T-helper 1 cell (primary cell): ENCODE measurements at regions not wholly inside any gene's neighbourhood (a gene's known extent, or its start where the extent isn't known, plus 50 kb on each side); places are given as distances from the start of the nearest gene placed in this dataset.

Experiments used
- DNase-seq, 5 donors: peaks; one replicate each; pipeline ENCODE4 v3.0.0-alpha.2; 2012 to 2020

DNA sequence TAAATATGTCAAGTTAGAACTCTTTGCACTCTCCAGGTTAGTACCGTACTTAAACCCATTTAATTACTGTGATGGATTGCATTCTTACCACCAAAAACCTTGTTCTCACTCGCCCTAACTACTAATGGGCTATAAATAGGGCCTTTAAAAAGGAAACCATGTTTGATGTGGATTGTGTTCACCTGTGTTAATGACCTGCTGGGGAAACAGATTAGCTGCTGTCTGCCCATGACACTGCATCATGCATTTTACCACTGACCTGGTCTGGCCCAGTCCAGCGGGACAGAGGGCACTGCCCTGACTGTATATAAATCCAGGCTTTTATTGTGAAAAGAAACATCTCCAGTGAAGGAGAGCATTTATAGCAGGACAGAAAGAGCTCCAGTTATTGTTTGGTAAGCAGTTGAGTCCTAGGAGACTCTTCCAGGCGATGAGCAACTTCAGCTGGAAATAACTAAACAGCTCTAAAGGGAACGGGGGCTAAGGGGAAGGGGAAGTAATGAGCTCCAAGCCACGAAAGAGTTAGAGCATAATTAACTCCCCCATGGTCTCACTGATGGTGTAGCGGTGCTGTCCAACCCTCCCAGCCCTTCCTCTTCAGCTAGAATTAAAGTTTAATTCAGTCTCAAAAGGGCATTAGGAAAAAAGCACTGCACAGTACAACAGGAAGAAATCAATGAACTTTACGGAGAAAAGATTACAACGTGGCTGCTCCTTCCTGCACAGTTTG, 303.1 kb downstream of the ENC1 start:
- no peak for DNase-seq

DNA sequence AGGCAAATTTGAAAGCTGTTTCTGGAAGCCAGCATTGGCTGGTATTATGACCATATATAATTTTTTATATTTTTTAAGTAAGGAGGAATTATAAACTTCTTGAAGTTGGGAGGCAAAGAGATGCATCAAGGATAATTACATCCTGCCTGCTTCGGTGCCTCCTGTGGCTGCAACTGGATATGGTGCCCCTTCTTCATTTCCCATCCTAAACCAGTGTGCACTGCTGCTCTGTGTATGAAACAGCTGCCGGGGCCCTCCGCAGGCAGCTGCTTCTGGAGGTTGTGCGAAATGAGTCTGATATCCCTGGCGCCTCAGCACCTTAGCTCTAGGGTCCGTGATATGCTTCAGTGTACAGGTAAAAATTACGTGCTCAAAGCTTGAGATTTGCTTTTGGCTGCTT, 304.2 kb downstream of the ENC1 start:
- DNase-seq, result no peak

DNA sequence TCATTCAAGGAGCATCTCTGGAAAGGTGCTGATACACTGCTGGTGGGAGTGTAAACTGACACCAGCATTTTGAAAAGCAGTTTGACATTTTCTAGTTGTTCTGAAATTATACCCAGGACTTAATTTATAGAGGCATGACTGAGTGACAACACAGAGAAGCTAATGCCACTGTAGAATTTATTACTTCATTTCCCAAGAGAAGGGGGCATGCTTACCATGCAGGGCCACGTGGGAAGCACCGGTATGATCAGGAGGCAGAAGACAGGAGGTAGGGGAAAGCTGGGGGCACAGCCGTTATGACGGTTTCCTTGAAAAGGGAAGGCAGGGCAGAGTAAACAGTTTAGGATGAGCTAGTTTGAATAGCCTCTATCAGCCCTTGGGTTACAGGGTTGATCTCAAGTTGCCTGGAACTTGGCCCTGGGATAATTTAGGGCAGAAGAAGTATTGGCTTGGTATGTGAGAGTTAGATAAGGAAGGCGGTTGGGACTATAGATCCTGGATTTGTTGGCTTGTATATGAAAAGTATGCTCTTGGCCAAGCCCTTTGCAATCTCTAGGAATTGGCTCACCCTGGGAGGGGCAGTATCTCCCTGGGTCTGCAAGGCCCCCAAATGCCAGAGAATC, 305.7 kb downstream of the ENC1 start:
- no peak for DNase-seq

DNA sequence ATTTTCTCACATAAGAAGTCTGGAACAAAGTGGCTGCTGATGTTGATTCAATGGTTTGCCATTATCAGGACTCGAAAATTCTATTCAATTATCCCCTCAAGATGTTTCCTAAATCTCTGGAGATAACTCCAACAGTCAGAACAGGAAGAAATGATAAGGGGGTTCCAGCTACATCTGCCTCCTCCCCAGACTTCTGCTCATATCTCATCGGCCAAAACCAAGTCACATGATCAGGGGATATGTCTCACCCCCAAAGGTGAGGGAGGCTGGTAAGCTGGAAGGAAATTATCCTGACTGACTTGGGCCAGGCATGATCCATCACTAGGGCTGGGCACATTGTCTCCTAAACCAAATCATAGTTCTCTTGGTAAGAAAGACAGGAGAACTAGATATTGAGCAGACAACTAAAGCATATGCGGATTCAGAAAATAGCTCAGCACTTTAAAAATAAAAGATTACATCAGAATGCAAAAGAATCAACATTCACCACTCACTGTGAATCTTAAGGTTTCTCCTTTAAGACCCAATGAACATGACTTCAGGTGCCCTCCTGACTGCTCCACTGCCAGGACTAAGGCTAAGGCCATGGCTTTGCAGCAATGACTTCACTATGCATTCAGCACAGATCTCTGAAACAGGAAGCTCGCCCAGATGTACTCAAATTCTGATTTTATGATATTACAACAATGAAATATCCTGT, 306.3 kb downstream of the ENC1 start:
- no peak for DNase-seq

DNA sequence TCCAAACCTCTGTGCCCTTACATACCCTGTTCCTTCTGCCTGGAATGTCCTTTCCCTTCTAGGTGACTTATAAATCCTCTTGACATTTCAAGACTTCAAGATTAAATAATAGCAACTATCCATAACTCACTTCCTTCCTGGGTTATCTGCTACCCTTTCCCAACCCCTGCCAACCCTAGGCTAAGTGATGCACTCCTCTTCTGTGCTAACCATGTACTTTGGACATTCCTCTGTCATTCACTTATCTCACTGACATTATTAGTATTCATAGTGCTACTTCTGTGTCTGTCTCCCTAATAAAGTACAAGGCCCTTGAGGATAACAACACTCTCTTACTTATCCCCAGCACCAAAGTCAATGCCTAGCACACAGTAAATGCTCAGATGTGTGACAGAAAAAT, 307.1 kb downstream of the ENC1 start:
- DNase-seq, result no peak

DNA sequence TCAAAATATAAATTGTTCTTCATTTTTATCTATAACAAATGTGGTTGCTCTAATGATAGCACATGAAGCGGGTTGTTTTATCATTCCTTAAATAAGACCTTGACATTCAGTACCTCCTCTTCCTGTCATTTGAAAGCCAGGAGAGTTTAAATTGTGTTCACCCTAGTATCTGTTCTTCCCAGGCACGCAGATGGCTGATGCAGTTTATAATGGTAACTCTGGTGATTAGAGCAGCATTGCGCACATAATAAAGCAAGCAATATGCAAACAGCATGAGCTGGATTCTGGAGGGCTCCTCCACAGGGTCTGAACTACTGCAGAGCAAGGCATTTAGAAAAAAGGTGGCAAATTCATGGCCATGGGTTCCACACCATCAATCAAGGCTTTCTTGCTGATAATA, 307.8 kb downstream of the ENC1 start:
- DNase-seq, result no peak

DNA sequence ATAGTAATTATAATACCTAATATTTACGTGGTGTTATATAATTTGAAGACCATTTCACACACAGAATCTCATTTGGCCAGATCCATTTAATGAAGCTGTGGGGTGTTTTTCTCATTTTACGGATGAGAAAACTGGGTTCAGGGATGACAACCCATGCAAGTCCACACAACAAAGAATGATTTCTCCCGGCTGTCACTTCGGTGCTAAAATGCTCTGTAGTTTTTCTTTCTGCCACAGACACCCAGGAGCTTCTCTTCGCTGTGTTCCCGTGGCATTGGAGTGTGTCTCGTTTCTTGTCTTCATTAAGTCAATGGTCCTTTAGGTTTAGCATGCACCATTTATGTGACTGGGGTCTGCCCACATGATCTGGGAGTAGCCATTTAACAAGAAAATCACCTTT, 308.5 kb downstream of the ENC1 start:
- no peak for DNase-seq

DNA sequence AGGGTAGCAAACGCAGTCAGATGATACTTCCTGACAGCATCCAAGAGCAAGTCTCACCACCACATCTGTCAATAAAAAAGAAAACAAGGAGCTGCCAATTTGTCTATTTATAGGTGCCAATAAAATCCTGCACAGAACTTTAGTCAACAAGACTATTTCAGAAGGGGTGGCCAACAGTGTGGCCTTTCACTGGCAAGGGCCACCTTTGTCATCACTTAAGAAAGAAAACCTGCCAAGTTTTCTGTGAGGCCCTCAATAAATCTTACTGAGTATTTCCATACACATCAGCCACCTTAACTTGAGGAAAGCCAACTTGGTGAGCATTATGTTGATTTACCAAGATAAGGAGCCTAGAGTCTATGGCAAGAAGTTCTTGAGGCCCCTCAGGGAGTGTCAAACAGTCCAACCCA, 312.3 kb downstream of the ENC1 start:
- DNase-seq, result no peak

DNA sequence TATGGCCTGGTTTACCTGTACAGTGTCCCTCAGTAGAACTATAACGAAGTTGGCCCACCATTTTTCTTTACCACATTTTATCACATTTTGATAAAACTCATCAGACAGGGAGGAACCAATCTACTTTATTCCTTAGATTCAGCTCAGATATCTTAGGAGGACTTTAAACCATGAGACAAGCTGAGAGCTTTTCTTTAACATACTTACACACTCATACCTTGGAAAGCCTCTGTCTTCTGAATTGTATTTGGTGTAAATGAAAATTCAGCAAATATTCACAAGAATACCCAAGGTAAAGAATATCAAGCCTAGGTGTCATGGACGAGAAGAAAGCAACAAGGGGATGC, 313.2 kb downstream of the ENC1 start:
- DNase-seq, result no peak

DNA sequence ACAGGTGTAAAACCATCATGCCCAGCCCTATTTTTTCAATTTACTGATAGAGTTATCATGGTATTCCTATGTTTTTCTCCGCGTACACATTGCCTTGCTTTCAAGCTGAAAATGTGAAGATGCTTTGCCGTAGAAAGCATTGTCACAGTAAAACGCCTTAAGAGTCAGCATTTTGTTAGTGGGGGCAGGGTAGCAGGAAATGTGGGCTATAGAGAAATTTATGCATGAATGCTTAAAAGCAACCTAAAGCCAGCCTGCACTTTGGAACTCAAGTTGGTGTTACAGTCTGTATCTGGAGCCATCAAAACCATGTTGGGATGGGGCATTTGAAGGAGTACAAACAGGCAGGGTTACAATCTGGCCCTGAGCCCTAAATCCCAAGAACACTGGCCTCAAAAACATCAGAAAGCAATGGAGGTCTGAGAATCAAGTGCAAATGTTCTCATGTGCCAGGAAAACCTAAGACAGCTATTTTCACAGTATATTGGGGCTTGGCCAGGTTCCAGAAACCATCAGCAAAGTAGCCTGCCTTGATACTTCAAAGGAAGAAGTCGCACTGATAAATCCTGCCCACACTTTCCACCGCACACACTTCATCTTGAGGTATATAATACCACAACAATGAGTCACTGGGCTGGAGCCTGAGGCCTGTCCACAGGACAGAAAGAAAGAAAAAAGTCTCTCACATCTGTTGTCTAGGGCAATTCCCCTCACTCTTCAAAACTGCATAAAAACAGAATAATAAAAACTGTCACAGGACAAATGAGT, 313.8 kb downstream of the ENC1 start:
- peak in 4 of 5 donors; percentile 6 to 49 (median 13) for DNase-seq

DNA sequence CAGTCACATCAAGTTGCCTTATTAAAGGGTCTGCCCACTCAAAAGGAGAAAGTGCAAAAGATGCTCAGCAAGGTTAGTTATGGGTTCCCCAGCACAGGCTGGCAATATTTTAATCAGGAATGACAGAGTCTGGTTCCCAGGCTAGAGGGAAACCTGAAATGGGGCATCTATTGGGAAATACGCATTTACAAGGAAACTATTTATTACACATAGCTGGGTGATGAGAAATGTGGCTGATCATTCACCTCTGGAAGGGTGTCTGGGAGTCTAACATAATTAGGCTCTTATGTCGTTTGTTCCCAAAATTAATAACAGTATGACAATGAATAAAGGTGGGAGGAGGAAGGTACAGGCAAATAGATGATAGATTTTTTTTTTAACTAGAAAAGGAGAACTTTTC, 314.7 kb downstream of the ENC1 start:
- DNase-seq, result no peak

DNA sequence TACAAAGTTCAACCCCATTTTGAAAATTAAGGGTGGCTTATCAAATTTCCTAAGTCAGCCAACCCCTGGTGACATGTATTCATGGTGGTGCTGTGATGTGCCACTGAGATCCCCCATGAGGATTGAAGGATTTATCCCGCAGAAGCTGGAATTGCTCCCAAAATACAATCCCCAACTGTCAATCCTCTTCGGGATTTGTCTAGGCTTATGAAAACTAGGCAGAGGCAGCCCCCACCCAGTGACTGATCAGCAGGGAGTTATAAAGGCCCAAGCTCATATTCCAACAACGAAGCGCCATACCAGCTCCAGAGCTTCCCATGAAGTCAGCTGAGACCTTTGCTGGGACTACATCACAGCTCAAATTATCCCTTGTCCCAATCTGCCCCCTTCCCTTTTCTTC, 316.0 kb downstream of the ENC1 start:
- no peak for DNase-seq

DNA sequence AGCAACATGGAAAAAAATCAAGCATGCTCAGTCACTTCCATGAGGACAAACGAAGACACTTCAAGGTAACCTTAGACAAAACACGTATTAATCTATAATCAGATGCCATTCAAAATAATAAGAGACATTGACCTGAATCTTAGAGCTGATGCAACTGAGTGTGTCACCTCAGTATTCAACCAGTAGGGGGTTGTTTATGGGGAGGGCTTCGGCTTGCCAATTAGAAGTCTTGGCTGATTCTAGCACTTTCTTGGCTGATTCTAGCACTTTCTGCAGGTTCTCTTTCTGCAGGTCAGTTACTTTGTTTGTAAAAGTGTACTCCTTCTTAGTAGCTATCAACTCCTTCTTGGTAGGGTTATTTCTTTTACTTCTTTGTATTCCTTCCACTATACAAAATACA, 317.6 kb downstream of the ENC1 start:
- DNase-seq, result no peak

DNA sequence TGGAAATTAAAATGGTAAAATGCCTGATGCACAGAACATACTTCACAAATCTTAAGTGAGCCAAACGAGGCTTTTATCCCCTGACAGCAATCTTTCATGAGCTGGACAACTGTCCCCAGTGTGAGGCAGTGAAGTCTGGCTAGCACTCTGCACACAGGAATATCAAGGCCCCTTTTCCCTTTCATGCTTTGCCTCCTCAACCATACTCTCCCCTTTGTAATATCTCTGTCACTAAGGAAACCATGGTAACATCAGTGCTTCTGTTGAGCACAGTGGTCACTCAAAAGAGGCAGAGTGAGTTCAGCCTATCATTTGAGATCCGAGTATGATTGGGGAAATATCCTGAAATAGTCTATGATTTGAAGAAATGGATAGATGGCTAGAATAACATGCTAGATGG, 318.3 kb downstream of the ENC1 start:
- DNase-seq, result no peak

DNA sequence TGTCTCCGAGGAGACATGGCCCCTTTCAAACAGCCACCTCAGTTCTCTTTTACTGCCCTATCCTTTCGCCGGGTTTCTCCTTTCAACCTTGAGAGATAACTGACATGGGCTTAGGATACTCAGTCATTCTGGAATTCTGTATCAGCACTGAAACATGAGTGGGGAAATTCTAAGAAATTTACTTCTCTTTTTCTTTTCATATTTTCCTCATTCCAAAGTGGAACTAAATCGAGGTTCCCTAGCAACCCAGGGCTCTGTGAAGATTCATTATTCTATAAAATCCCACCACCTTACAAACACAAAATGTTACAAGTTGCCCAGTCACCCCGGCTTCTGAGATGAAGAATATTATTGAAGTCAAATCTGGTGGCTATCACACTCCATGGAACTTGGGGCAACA, 319.2 kb downstream of the ENC1 start:
- DNase-seq, result no peak

DNA sequence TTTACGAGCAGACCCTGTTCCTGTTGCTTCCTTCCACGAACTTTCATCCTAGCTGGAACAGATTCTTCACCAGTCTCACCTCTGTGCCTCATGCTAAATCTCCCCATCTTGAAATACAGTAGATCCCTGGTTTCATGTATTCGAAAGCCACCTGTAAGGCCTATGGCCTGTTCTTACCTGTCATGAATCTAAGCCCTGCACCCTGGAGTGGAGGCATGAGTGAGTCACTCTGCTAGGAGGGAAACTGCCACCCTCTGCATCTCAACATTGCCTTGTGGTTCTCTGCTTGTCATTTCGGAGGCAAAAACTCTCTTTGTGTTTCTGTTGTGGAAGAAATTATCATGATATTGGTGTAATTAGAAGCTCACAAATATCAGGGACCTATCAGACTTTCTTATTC, 320.0 kb downstream of the ENC1 start:
- DNase-seq, result no peak

DNA sequence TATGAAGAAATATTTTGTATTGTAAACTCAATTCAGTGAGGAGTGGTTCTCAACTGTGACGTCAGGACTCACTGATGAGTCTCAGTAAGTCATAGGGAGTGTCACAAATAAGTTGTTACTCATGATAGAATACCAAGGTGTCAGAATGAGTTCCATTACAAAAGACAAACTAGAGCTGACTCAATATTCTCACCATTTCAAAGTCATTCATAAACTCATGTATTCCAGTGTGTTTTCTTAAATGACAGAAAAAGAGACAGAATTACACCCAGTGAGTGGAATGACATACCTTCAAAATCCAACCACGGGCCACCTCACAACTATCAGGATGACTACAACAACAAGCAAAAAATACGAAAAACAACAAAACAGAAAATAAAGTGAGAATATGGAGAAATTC, 321.5 kb downstream of the ENC1 start:
- DNase-seq, result no peak

DNA sequence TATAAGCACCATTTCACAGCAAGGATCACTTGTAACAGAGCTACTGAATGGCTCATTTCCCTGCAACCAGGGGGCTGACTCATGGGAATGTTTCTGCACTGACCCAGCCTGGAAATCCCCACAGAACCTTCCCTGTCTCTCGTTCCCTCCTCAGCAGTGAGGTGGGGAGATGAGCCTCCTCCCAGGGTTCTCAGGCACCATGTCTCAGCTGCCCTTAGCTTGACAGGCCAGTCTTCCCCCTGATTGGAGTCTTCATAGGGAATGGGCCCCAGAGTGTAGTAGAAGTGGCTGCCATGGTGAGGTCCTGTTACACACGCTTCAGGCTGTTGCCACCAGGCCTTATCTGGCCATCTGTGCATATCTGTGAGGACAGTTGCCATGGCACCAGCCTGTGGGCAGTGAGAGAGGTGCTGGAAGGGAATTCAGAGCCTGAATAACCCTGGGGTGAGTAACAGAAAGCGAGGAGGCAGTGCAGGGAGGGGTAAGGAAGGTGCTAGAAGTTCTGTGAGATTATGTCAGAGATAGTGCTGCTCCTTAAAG, 324.4 kb downstream of the ENC1 start:
- DNase-seq, result no peak

DNA sequence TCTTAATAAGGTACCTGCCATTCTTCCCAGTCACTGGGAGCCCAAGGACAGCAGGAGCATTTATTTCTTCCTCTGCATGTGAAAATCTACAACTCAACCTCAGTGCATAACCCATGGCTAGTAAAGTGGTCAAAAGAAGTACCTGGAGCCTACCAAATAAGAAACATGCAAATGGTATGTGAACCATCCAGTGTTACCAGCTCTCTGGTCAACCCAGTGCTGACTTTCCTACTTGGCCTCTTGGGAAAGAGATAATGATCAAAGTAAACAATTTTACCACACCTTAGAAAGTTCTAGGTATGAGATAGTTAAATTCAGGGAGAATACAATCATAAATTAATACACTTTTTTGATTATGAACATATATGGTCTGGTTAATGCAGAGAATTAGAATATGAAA, 325.6 kb downstream of the ENC1 start:
- DNase-seq, result no peak

DNA sequence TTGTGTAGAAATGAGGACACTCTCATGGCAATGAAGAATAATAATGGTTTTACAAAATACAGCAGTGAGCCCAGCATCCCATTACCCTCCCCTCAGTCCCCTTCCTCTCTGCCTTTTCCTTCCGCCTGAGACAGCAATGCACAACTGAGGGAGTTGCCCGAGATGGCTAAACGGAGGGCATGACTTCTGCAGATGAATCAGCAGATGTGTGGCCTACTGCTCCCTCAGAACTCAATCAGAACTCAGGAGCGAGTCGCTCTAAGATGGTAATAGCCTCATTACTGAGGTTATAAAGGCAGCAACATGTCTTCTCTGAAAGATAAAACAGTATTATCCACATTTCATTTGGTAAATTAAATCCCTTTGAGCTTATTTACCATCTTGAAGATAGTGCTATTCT, 326.6 kb downstream of the ENC1 start:
- DNase-seq, result no peak

DNA sequence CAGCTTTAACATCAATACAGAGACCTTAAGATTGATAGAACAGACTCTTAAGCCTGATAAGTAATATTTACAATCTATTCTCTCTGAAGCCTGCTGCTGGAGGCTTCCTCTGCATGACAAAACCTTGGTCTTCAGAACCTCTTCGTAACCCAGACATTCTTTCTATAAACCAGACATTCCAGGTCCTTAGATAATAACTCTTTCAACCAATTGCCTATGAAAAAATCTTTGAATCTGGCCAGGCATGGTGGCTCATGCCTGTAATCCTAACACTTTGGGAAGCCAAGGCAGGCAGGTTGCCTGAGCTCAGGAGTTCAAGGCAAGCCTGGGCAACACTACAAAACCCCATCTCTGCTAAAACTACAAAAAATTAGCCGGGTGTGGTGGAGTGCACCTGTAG, 327.8 kb downstream of the ENC1 start:
- DNase-seq, result no peak

DNA sequence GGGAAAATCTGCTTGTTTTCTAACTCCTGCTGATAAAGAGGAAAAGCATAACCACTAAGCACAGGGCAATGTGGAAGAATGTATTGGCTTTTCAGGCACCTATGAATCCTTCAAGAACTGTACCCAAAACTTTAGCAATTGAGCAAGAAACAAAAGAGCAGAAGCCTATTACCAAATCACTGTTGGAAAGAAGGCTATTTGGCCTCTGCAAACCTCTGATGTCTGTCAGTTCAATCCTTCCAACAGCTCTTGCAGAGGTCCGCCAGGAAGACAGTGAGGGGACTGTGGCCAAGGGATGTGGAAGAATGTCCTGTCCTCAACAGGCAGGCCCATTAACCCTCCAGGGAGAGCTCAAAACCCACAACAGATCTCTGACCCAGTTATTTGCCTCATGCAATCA, 328.6 kb downstream of the ENC1 start:
- no peak for DNase-seq
